ENCODE measurements at regions not wholly inside any gene's neighbourhood (a gene's known extent, or its start where the extent isn't known, plus 50 kb on each side); places are given as distances from the start of the nearest gene placed in this dataset.

- no peaks in the 10 kb centered on the region for H3K27me3 Mint-ChIP-seq (ENCODE audit: low read depth)
- ATAC-seq (no peak), DNase-seq (ENCODE audit: low spot score) (no peak)
- peaks cover 9% of the 10 kb centered on the region for H3K4me1 Mint-ChIP-seq
- H3K27ac Mint-ChIP-seq, result no peak overlapping the region
- POLR2A ChIA-PET, result no interaction called here
- CTCF ChIA-PET, result interaction anchor here (1.1 kb wide), 1 partner anchor 54 kb away, joined by 3 read pairs; no protein-coding TSS in a partner anchor
- H3K36me3 Mint-ChIP-seq, result no peaks in the 10 kb centered on the region
- no peak for TF ChIP-seq RORB (CRISPR knock-in tag; IDR thresholded peaks at IDR 0.05)
- H3K9me3 Mint-ChIP-seq, result no peaks in the 10 kb centered on the region
- H3K4me3 Mint-ChIP-seq, result no peak overlapping the region
Measured at GRCh38 chr19:30854207-30854606, 482.0 kb downstream of the ZNF536 start.

GRCh38 chr19:30853036-30853435 lies 480.9 kb downstream of the ZNF536 start:
- Mint-ChIP-seq H3K4me3 (no peak overlapping the region), H3K4me1 (peaks cover 3% of the 10 kb centered on the region; the same call in 1 of the 2 replicates), H3K36me3 (no peaks in the 10 kb centered on the region), H3K27ac (no peak overlapping the region), H3K9me3 (no peaks in the 10 kb centered on the region), H3K27me3 (ENCODE audit: low read depth) (no peaks in the 10 kb centered on the region)
- DNase-seq (ENCODE audit: low spot score) (no peak), ATAC-seq (no peak)
- no peak for TF ChIP-seq CTCF (IDR thresholded peaks at IDR 0.05)
- TF ChIP-seq ATF6 (CRISPR knock-in tag; IDR thresholded peaks at IDR 0.05), result no peak
- CTCF ChIA-PET, result interaction anchor here (1.1 kb wide), 1 partner anchor 53 kb away, joined by 3 read pairs; no protein-coding TSS in a partner anchor
- POLR2A ChIA-PET, result no interaction called here

- Mint-ChIP-seq H3K27me3 (ENCODE audit: low read depth) (no peaks in the 10 kb centered on the region), H3K9me3 (no peaks in the 10 kb centered on the region), H3K4me3 (no peak overlapping the region), H3K4me1 (no peaks in the 10 kb centered on the region), H3K27ac (no peak overlapping the region), H3K36me3 (no peaks in the 10 kb centered on the region)
- ATAC-seq (no peak), DNase-seq (ENCODE audit: low spot score) (no peak)
- TF ChIP-seq ZNF121 (CRISPR knock-in tag; IDR thresholded peaks at IDR 0.05) (no peak), E2F5 (CRISPR knock-in tag; IDR thresholded peaks at IDR 0.05) (no peak), E2F4 (CRISPR knock-in tag; IDR thresholded peaks at IDR 0.05; ENCODE audit: borderline replicate concordance, low read depth) (no peak), FOXP1 (CRISPR knock-in tag; IDR thresholded peaks at IDR 0.05; ENCODE audit: borderline replicate concordance) (no peak), ZNF232 (CRISPR knock-in tag; IDR thresholded peaks at IDR 0.05) (no peak), AR (CRISPR knock-in tag; IDR thresholded peaks at IDR 0.05) (no peak), KAT7 (CRISPR knock-in tag; IDR thresholded peaks at IDR 0.05; ENCODE audit: borderline replicate concordance) (no peak), ZNF281 (CRISPR knock-in tag; IDR thresholded peaks at IDR 0.05) (no peak), OVOL2 (CRISPR knock-in tag; IDR thresholded peaks at IDR 0.05; ENCODE audit: borderline replicate concordance) (no peak), FOXK1 (CRISPR knock-in tag; IDR thresholded peaks at IDR 0.05) (no peak), TEAD4 (CRISPR knock-in tag; IDR thresholded peaks at IDR 0.05) (no peak), PRRX2 (CRISPR knock-in tag; IDR thresholded peaks at IDR 0.05) (no peak)
- ChIA-PET POLR2A (no interaction called here), CTCF (no interaction called here)
Measured at GRCh38 chr19:30852168-30852567, 480.0 kb downstream of the ZNF536 start.
